CD14-positive monocyte (primary cell): ENCODE measurements at regions not wholly inside any gene's neighbourhood (a gene's known extent, or its start where the extent isn't known, plus 50 kb on each side); places are given as distances from the start of the nearest gene placed in this dataset.

ENCODE experiments used
- DNase-seq, 3 donors: peaks; one replicate each; pipeline ENCODE4 v3.0.0-alpha.2; 2011 to 2022
- H2AFZ ChIP-seq: 2 replicates; pipeline ENCODE4 v1.6.0; 2012; ENCODE audit warnings: mild to moderate bottlenecking, low read depth, low read length, inconsistent platforms; ENCODE audit not compliant: insufficient read depth, poor library complexity, severe bottlenecking
- H3K27ac ChIP-seq, 2 donors: 1 replicate in 1 of 2; 2 replicates in 1 of 2; pipeline ENCODE4 v1.5.1; 2012 to 2013; ENCODE audit warnings: low read length in 2 of 2, control low read depth in 1 of 2, inconsistent platforms in 1 of 2, low read depth in 1 of 2, mild to moderate bottlenecking in 1 of 2
- H3K27me3 ChIP-seq, 2 donors: one replicate each; pipeline versions ENCODE4 v1.6.0 to v1.6.1; 2011 to 2013; ENCODE audit warnings: low read length in 2 of 2; ENCODE audit not compliant: control insufficient read depth in 2 of 2, insufficient read depth in 2 of 2
- H3K36me3 ChIP-seq, 2 donors: replicated peaks in 1 of 2; 1 replicate in 1 of 2; 2 replicates in 1 of 2; pipeline versions ENCODE4 v1.5.1 to v1.6.1; 2012 to 2013; ENCODE audit warnings: low read length in 2 of 2, control low read depth in 1 of 2, inconsistent platforms in 1 of 2, mild to moderate bottlenecking in 1 of 2; ENCODE audit not compliant: insufficient read depth in 2 of 2, control insufficient read depth in 1 of 2
- H3K4me1 ChIP-seq, 2 donors: 1 replicate in 1 of 2; 2 replicates in 1 of 2; pipeline versions ENCODE4 v1.5.1 to v1.6.1; 2012 to 2013; ENCODE audit warnings: low read length in 2 of 2, control low read depth in 1 of 2, inconsistent platforms in 1 of 2, mild to moderate bottlenecking in 1 of 2, moderate library complexity in 1 of 2; ENCODE audit not compliant: insufficient read depth in 2 of 2, control insufficient read depth in 1 of 2
- H3K4me2 ChIP-seq: replicated peaks from 2 replicates; pipeline ENCODE3; 2012; ENCODE audit warnings: low read length, moderate library complexity, mild to moderate bottlenecking; ENCODE audit not compliant: poor library complexity, severe bottlenecking; ENCODE audit errors: extremely low read depth
- H3K4me3 ChIP-seq, 3 experiments: fragments of 200-600 bp in 1 of 3; sonication (generic) in 1 of 3; replicated peaks in 1 of 3; 1 replicate in 2 of 3; 2 replicates in 1 of 3; pipeline ENCODE4 v1.5.1; 2011 to 2013; ENCODE audit warnings: low read length in 3 of 3, mild to moderate bottlenecking in 3 of 3, control low read depth in 2 of 3, low read depth in 2 of 3, inconsistent platforms in 1 of 3, moderate library complexity in 1 of 3
- H3K79me2 ChIP-seq: 2 replicates; pipeline ENCODE4 v1.6.0; 2012; ENCODE audit warnings: mild to moderate bottlenecking, control low read depth, inconsistent platforms, low read length, moderate library complexity; ENCODE audit not compliant: insufficient read depth
- H3K9ac ChIP-seq: 2 replicates; pipeline ENCODE4 v1.6.0; 2017; ENCODE audit warnings: low read length, mild to moderate bottlenecking; ENCODE audit not compliant: insufficient read depth, poor library complexity, severe bottlenecking
- H3K9me3 ChIP-seq, 2 donors: replicated peaks in 1 of 2; 1 replicate in 1 of 2; 2 replicates in 1 of 2; pipeline versions ENCODE4 v1.5.1 to v1.6.1; 2012 to 2013; ENCODE audit warnings: low read length in 2 of 2, control low read depth in 1 of 2; ENCODE audit not compliant: control insufficient read depth in 1 of 2, insufficient read depth in 1 of 2
- H4K20me1 ChIP-seq: 2 replicates; pipeline ENCODE4 v1.6.0; 2012; ENCODE audit warnings: mild to moderate bottlenecking, low read length, control low read depth, moderate library complexity; ENCODE audit not compliant: insufficient read depth
- H3K27ac Mint-ChIP-seq, 7 donors: one replicate each; pipeline ENCODE4 v1.8.0; 2020; ENCODE audit warnings: mild to moderate bottlenecking in 7 of 7, mixed read lengths in 7 of 7, moderate library complexity in 6 of 7, inconsistent platforms in 2 of 7
- H3K27me3 Mint-ChIP-seq, 3 donors: one replicate each; pipeline ENCODE4 v1.8.0; 2021 to 2022; ENCODE audit warnings: low read depth in 3 of 3, mild to moderate bottlenecking in 3 of 3, mixed read lengths in 3 of 3, moderate library complexity in 3 of 3, inconsistent platforms in 1 of 3
- H3K36me3 Mint-ChIP-seq, 2 donors: one replicate each; pipeline ENCODE4 v1.8.0; 2020; ENCODE audit warnings: mixed read lengths in 2 of 2, inconsistent platforms in 1 of 2, mild to moderate bottlenecking in 1 of 2
- H3K4me1 Mint-ChIP-seq: one replicate; pipeline ENCODE4 v1.8.0; 2020; ENCODE audit warnings: mild to moderate bottlenecking, mixed read lengths
- H3K4me3 Mint-ChIP-seq, 2 donors: one replicate each; pipeline ENCODE4 v1.8.0; 2020; ENCODE audit warnings: mild to moderate bottlenecking in 2 of 2, mixed read lengths in 2 of 2, moderate library complexity in 1 of 2
- H3K9me3 Mint-ChIP-seq, 7 donors: one replicate each; pipeline ENCODE4 v1.8.0; 2020 to 2022; ENCODE audit warnings: mixed read lengths in 7 of 7, mild to moderate bottlenecking in 6 of 7, moderate library complexity in 6 of 7, inconsistent platforms in 2 of 7
- CTCF ChIP-seq: fragments of 200-600 bp; IDR thresholded peaks from one replicate; pipeline ENCODE4 v1.8.0; 2022; ENCODE audit warnings: antibody characterized with exemption, mild to moderate bottlenecking
- WGBS: methylation state at CpG from one replicate; pipeline ENCODE4 v1.1.5; 2013; ENCODE audit warnings: missing lambda C conversion rate; ENCODE audit not compliant: insufficient coverage; 5-methylcytosine and 5-hydroxymethylcytosine counted together
- intact Hi-C, 2 donors: fragments of 100-400 bp; cut with micrococcal nuclease; formaldehyde crosslinking; loops; one replicate each; pipeline versions ENCODE4 v1.15.0 to v1.15.1; 2023

GRCh38 chrX:147378767-147379166, 533.0 kb upstream of the FMR1 start:
- H3K27me3 Mint-ChIP-seq, result no peaks in the 10 kb centered on the region
- Histone ChIP-seq H3K4me2 (no peak overlapping the region), H3K36me3 (no peaks in the 10 kb centered on the region), H3K4me1 (no peaks in the 10 kb centered on the region), H3K79me2 (no peaks in the 10 kb centered on the region), H3K27ac (no peak overlapping the region), H3K27me3 (no peaks in the 10 kb centered on the region), H3K9ac (no peak overlapping the region), H3K9me3 (peaks cover 0 to 13% of the 10 kb centered on the region in 2 donors), H2AFZ (no peak overlapping the region), H3K4me3 (no peak overlapping the region), H4K20me1 (no peaks in the 10 kb centered on the region)
- WGBS, result no CpG with 5 or more reads among the region's 5 CpGs
- peaks cover 0 to 4% (median 0%) of the 10 kb centered on the region in 7 donors for H3K9me3 Mint-ChIP-seq
- H3K4me3 Mint-ChIP-seq, result no peak overlapping the region
- no peak for TF ChIP-seq CTCF
- no peak for DNase-seq
- no peaks in the 10 kb centered on the region for H3K4me1 Mint-ChIP-seq
- no peaks in the 10 kb centered on the region for H3K36me3 Mint-ChIP-seq
- intact Hi-C loops, result no loop called here
- no peak overlapping the region for H3K27ac Mint-ChIP-seq

GRCh38 chrX:147377728-147378127, 534.0 kb upstream of the FMR1 start:
- Histone ChIP-seq H3K27ac (no peak overlapping the region), H4K20me1 (no peaks in the 10 kb centered on the region), H3K9me3 (peaks cover 0 to 13% of the 10 kb centered on the region in 2 donors), H3K4me3 (no peak overlapping the region), H3K4me2 (no peak overlapping the region), H3K27me3 (no peaks in the 10 kb centered on the region), H3K79me2 (no peaks in the 10 kb centered on the region), H3K9ac (no peak overlapping the region), H3K36me3 (no peaks in the 10 kb centered on the region), H3K4me1 (no peaks in the 10 kb centered on the region), H2AFZ (no peak overlapping the region)
- peaks cover 0 to 4% (median 0%) of the 10 kb centered on the region in 7 donors for H3K9me3 Mint-ChIP-seq
- H3K4me3 Mint-ChIP-seq, result no peak overlapping the region
- no peaks in the 10 kb centered on the region for H3K4me1 Mint-ChIP-seq
- WGBS, result 80% methylated on average over 1 of the region's 1 CpG
- H3K27ac Mint-ChIP-seq, result no peak overlapping the region
- DNase-seq, result no peak
- H3K36me3 Mint-ChIP-seq, result no peaks in the 10 kb centered on the region
- intact Hi-C loops, result no loop called here
- TF ChIP-seq CTCF, result no peak
- H3K27me3 Mint-ChIP-seq, result no peaks in the 10 kb centered on the region
